ENCODE measurements at regions not wholly inside any gene's neighbourhood (a gene's known extent, or its start where the extent isn't known, plus 50 kb on each side); places are given as distances from the start of the nearest gene placed in this dataset.
"Not testable (repeated sequence)": the region's sequence is repeated elsewhere in the genome, so short reads cannot be mapped to it uniquely, and the experiment has no call there.

DNA sequence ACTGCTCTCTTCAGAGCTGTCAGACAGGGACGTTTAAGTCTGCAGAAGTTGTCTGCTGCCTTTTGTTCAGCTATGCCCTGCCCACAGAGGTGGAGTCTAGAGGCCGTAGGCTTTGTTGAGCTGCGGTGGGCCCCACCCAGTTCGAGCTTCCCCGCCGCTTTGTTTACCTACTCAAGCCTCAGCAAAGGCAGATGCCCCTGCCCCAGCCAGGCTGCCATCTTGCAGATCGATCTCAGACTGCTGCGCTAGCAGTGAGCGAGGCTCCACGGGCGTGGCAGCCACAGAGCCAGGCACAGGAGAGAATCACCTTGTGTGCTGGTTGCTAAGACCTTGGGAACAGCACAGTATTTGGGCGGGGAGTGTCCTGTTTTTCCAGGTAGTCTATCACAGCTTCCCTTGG, 120.8 kb upstream of the SOX2 start:
- not testable (repeated sequence) for TF ChIP-seq EZH2phosphoT487 (conservative IDR thresholded peaks at IDR 0.05; ENCODE audit: low read length)
- TF ChIP-seq, protein P1, sequence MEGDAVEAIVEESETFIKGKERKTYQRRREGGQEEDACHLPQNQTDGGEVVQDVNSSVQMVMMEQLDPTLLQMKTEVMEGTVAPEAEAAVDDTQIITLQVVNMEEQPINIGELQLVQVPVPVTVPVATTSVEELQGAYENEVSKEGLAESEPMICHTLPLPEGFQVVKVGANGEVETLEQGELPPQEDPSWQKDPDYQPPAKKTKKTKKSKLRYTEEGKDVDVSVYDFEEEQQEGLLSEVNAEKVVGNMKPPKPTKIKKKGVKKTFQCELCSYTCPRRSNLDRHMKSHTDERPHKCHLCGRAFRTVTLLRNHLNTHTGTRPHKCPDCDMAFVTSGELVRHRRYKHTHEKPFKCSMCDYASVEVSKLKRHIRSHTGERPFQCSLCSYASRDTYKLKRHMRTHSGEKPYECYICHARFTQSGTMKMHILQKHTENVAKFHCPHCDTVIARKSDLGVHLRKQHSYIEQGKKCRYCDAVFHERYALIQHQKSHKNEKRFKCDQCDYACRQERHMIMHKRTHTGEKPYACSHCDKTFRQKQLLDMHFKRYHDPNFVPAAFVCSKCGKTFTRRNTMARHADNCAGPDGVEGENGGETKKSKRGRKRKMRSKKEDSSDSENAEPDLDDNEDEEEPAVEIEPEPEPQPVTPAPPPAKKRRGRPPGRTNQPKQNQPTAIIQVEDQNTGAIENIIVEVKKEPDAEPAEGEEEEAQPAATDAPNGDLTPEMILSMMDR (IDR thresholded peaks at IDR 0.05; ENCODE audit: insufficient read depth, low read length, poor library complexity, severe bottlenecking), result not testable (repeated sequence)

Measured in SU-DHL-6 (cell line).